HepG2 (cell line): ENCODE measurements at regions not wholly inside any gene's neighbourhood (a gene's known extent, or its start where the extent isn't known, plus 50 kb on each side); places are given as distances from the start of the nearest gene placed in this dataset.

Experiments
- ATAC-seq: fragments of 200-7000 bp; cut with Tn5 transposase; 3 replicates; pipeline ENCODE4 v1.9.1; 2020; ENCODE audit warnings: mild to moderate bottlenecking, moderate library complexity
- BruUV-seq: library from RNA; stranded (reverse); fragments of 400-500 nt; replicated peaks from 2 replicates; lab custom pipeline; 2021; lab: Mats Ljungman, UMichigan
- CTCF ChIA-PET: fragments of 300-600 bp; formaldehyde crosslinking; extraction: SDS; loops from one replicate; lab custom pipeline; 2021; ENCODE audit warnings: low total read pairs, inconsistent platforms, low intra/inter-chr PET ratio; lab: Yijun Ruan, JAX
- POLR2A ChIA-PET: fragments of 350-600 bp; sonication (Branson Sonifier 250); formaldehyde crosslinking; loops from one replicate; lab custom pipeline; 2020; ENCODE audit warnings: antibody characterized with exemption, inconsistent platforms; lab: Yijun Ruan, JAX
- DNase-seq: peaks from one replicate; pipeline ENCODE4 v3.0.0-alpha.2; 2015; ENCODE audit warnings: low spot score
- FAIRE-seq: peaks from 3 replicates; lab custom pipeline; 2011; peaks lifted over from hg19 to GRCh38; lab: Jason Lieb, UNC
- H2AFZ ChIP-seq: one replicate; pipeline ENCODE4 v1.6.1; 2011; ENCODE audit warnings: low read length, inconsistent platforms
- H3K27ac ChIP-seq: fragments of 300-600 bp; 3 replicates; pipeline ENCODE4 v1.8.0; 2011; ENCODE audit warnings: mixed run types, mild to moderate bottlenecking, mixed read lengths, low read length, inconsistent platforms; ENCODE audit not compliant: insufficient read depth; ENCODE audit errors: extremely low read length
- H3K27me3 ChIP-seq, 2 experiments: fragments of 200-600 bp in 1 of 2; 2 replicates in 1 of 2; 3 replicates in 1 of 2; pipeline versions ENCODE4 v1.6.0 to v1.8.0; 2011; ENCODE audit warnings: low read length in 2 of 2, mild to moderate bottlenecking in 2 of 2, moderate library complexity in 2 of 2, inconsistent platforms in 1 of 2; ENCODE audit not compliant: insufficient read depth in 2 of 2, control insufficient read depth in 1 of 2
- H3K36me3 ChIP-seq, 2 experiments: fragments of 200-600 bp in 1 of 2; replicated peaks in 1 of 2; 2 replicates in 1 of 2; 3 replicates in 1 of 2; pipeline versions ENCODE4 v1.5.1 to v1.8.0; 2011; ENCODE audit warnings: low read length in 2 of 2, inconsistent platforms in 1 of 2; ENCODE audit not compliant: insufficient read depth in 2 of 2, control insufficient read depth in 1 of 2
- H3K4me1 ChIP-seq: 2 replicates; pipeline ENCODE4 v1.5.1; 2012; ENCODE audit warnings: low read length, inconsistent platforms; ENCODE audit not compliant: insufficient read depth
- H3K4me2 ChIP-seq: 2 replicates; pipeline ENCODE4 v1.6.0; 2011; ENCODE audit warnings: low read depth, low read length, inconsistent platforms
- H3K4me3 ChIP-seq, 3 experiments: fragments of 200-600 bp in 1 of 3; sonication (generic), shearing (Covaris generic) in 1 of 3; replicated peaks in 1 of 3; 2 replicates each; pipeline ENCODE4 v1.5.1; 2011 to 2016; ENCODE audit warnings: low read length in 3 of 3, inconsistent platforms in 2 of 3, low read depth in 2 of 3, mild to moderate bottlenecking in 2 of 3, control low read depth in 1 of 3, mixed read lengths in 1 of 3; ENCODE audit not compliant: insufficient read depth in 1 of 3
- H3K79me2 ChIP-seq: one replicate; pipeline ENCODE4 v1.6.1; 2011; ENCODE audit warnings: low read length, inconsistent platforms; ENCODE audit not compliant: insufficient read depth
- H3K9ac ChIP-seq: 2 replicates; pipeline ENCODE4 v1.6.0; 2011; ENCODE audit warnings: mild to moderate bottlenecking, low read depth, low read length, inconsistent platforms; ENCODE audit not compliant: insufficient read depth
- H3K9me3 ChIP-seq: 2 replicates; pipeline ENCODE4 v1.5.1; 2012; ENCODE audit warnings: mild to moderate bottlenecking, low read length
- H4K20me1 ChIP-seq: 2 replicates; pipeline ENCODE4 v1.6.0; 2011; ENCODE audit warnings: inconsistent platforms, mild to moderate bottlenecking, low read length, moderate library complexity; ENCODE audit not compliant: insufficient read depth
- AHR ChIP-seq: IDR thresholded peaks from 2 replicates; pipeline ENCODE4 v1.6.1; 2018; ENCODE audit warnings: missing genetic modification reagents, missing compliant biosample characterization
- ATM ChIP-seq: fragments of 450-650 bp; IDR thresholded peaks from 2 replicates; pipeline ENCODE4 v1.7.1; 2017; ENCODE audit warnings: mild to moderate bottlenecking, borderline replicate concordance
- DR1 ChIP-seq: sonication (generic); formaldehyde crosslinking; IDR thresholded peaks from 2 replicates; pipeline ENCODE4 v1.8.0; 2021; ENCODE audit warnings: mild to moderate bottlenecking, missing genetic modification reagents, inconsistent platforms
- GATAD2A ChIP-seq: IDR thresholded peaks from 2 replicates; pipeline ENCODE4 v1.6.1; 2016
- TRIM24 ChIP-seq: sonication (generic); formaldehyde crosslinking; IDR thresholded peaks from 2 replicates; pipeline ENCODE4 v1.8.0; 2022; ENCODE audit warnings: mild to moderate bottlenecking, missing genetic modification reagents
- ZBTB20 ChIP-seq: sonication (generic); formaldehyde crosslinking; IDR thresholded peaks from 2 replicates; pipeline ENCODE4 v1.8.1; 2023; ENCODE audit warnings: missing genetic modification reagents, low read depth, mild to moderate bottlenecking, borderline replicate concordance
- ZFX ChIP-seq: sonication (generic); formaldehyde crosslinking; IDR thresholded peaks from 2 replicates; pipeline ENCODE4 v1.4.0; 2020; ENCODE audit warnings: mild to moderate bottlenecking, low read depth, missing genetic modification reagents, moderate library complexity
- ZNF441 ChIP-seq: sonication (generic); formaldehyde crosslinking; IDR thresholded peaks from 2 replicates; pipeline ENCODE4 v1.7.0; 2021; ENCODE audit warnings: missing genetic modification reagents, borderline replicate concordance
- ZNF501 ChIP-seq: sonication (generic); formaldehyde crosslinking; IDR thresholded peaks from 2 replicates; pipeline ENCODE4 v1.5.1; 2020; ENCODE audit warnings: mild to moderate bottlenecking, moderate library complexity, missing genetic modification reagents
- ZNF562 ChIP-seq: sonication (generic); formaldehyde crosslinking; IDR thresholded peaks from 2 replicates; pipeline ENCODE4 v1.8.0; 2022; ENCODE audit warnings: missing genetic modification reagents, borderline replicate concordance
- ZNF720 ChIP-seq: sonication (generic); formaldehyde crosslinking; IDR thresholded peaks from 2 replicates; pipeline ENCODE4 v1.4.0; 2020; ENCODE audit warnings: missing genetic modification reagents
- WGBS: methylation state at CpG from one replicate; pipeline ENCODE4 v1.1.6; 2017; ENCODE audit warnings: low lambda C conversion rate; 5-methylcytosine and 5-hydroxymethylcytosine counted together
- in situ Hi-C: cut with HindIII; loops from 2 replicates; pipeline ENCODE4 v1.10.0; 2017; ENCODE audit warnings: low pct_unique_long_range_greater_than_20kb; ENCODE audit not compliant: extremely low pct_ligation_motif_present
- intact Hi-C: fragments of 100-400 bp; cut with micrococcal nuclease; formaldehyde crosslinking; loops from one replicate; pipeline ENCODE4 v1.10.0; 2022; ENCODE audit not compliant: unreplicated experiment
- TF ChIP-seq, protein P1 (sequence below): IDR thresholded peaks from 2 replicates; pipeline ENCODE4 v1.6.1; 2016; ENCODE audit warnings: low read depth, borderline replicate concordance

- Histone ChIP-seq H3K9ac (no peak overlapping the region), H3K4me2 (no peak overlapping the region), H3K4me3 (no peak overlapping the region), H3K27ac (no peak overlapping the region), H3K79me2 (no peaks in the 10 kb centered on the region), H3K4me1 (no peaks in the 10 kb centered on the region), H3K36me3 (no peaks in the 10 kb centered on the region), H2AFZ (no peak overlapping the region), H3K27me3 (no peaks in the 10 kb centered on the region), H3K9me3 (peaks cover 5% of the 10 kb centered on the region; the same call in 1 of the 2 replicates), H4K20me1 (no peaks in the 10 kb centered on the region)
- TF ChIP-seq ZNF562 (CRISPR knock-in tag) (no peak), ZNF720 (CRISPR knock-in tag) (no peak), TRIM24 (CRISPR knock-in tag) (no peak), ZFX (no peak), AHR (CRISPR knock-in tag) (no peak), DR1 (no peak), ZNF441 (CRISPR knock-in tag) (no peak), ZNF501 (CRISPR knock-in tag) (no peak), ZBTB20 (CRISPR knock-in tag) (no peak), GATAD2A (CRISPR knock-in tag) (no peak), ATM (no peak)
- TF ChIP-seq, protein P1, sequence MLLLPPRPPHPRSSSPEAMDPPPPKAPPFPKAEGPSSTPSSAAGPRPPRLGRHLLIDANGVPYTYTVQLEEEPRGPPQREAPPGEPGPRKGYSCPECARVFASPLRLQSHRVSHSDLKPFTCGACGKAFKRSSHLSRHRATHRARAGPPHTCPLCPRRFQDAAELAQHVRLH (CRISPR knock-in tag), result no peak
- intact Hi-C loops (no loop called here), in situ Hi-C loops (no loop called here)
- WGBS, result 14% methylated on average over 2 of the region's 2 CpGs
- no peak for FAIRE-seq
- ATAC-seq, result no peak
- POLR2A ChIA-PET, result no interaction called here
- DNase-seq, result no peak
- no TSS peak for BruUV-seq
- CTCF ChIA-PET, result no interaction called here
Observed at GRCh38 chr18:66937546-66937945, 333.7 kb upstream of the CDH19 start.
